ENCODE measurements at regions not wholly inside any gene's neighbourhood (a gene's known extent, or its start where the extent isn't known, plus 50 kb on each side); places are given as distances from the start of the nearest gene placed in this dataset.

GRCh38 chr20:26208296-26209091, 511.8 kb upstream of the ZNF337 start:
- TF ChIP-seq CTCF (conservative IDR thresholded peaks at IDR 0.05; ENCODE audit: low read depth, low read length) (no peak), EZH2 (IDR thresholded peaks at IDR 0.05; ENCODE audit: borderline replicate concordance, low read depth, low read length, poor library complexity, severe bottlenecking) (no peak)
